KBM-7 (cell line): ENCODE measurements at regions not wholly inside any gene's neighbourhood (a gene's known extent, or its start where the extent isn't known, plus 50 kb on each side); places are given as distances from the start of the nearest gene placed in this dataset.
"Not testable (repeated sequence)": the region's sequence is repeated elsewhere in the genome, so short reads cannot be mapped to it uniquely, and the experiment has no call there.

Source experiments
- DNase-seq: peaks from one replicate; pipeline ENCODE4 v3.0.0-alpha.2; 2015
- in situ Hi-C: fragments of 300-500 bp; cut with MboI; formaldehyde crosslinking; loops from 2 replicates; pipeline ENCODE4 v1.14.3; 2020; ENCODE audit warnings: low sequenced_read_pairs, low pct_unique_long_range_greater_than_20kb, mixed read lengths

DNA sequence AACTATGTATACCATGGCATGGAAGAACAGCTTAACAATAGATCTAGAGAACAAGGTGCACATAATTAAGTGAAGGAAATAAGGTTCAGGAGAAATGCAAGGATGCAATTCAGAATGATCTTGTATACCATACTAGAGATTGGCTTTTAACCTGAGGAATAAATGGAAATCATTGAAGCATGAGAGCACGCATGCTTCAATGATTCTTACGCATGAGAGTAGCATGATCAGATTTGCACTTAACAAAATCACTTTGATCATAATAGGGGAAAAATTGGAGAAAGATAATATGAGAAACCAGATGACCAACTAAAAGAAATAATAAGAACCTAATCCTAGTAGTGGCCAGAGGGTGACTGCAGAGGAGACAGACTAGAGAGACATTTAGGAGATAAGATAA is 133.3 kb upstream of the FSCB start:
- in situ Hi-C loops, result no loop called here
- no peak for DNase-seq

DNA sequence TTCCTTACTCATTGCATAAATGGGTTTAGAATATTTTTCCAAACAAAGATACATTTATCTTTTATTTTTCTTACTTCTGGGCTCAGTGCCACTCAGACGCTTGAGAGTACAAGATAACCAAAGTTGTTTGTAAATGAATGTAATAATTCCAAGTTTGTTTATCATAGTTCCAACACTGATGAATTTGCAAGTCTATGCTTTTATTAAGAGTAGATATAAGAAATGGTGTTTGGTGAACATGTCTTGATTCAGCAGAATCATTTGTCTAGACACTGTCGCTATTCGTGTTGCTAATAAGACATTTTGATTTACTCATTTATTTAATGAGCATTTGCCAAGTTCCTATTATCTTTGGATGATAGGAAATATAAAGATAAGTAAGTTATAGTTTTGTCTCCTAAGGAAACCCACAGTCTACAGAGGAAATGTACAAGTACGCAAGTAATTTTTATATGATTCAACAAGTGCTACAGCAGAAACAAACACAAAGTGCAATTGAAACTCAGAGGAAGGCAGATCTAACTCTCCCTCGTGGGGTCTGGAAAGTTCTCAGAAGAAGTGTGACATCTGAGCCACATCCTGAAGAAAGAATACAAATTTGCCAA is 132.8 kb upstream of the FSCB start:
- in situ Hi-C loops, result no loop called here

DNA sequence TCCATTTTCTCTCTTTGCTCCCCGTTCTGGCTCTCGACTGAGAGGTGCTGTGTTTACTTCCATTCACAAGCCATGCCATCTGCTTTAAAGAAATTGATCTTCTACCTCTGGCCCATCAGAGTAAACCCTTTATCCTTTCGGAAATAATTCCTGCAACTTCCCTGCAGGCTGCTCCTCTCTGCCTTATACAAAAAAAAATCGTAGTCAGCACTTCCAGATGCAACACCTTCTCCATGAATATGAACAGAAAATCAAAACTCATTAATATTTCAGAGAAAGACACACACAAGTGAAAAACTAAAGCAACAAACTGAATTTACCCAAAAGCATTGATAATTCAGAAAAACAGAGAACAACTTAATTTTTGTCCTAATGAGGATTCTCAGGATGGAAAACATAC is 127.6 kb upstream of the FSCB start:
- DNase-seq, result no peak
- in situ Hi-C loops, result no loop called here

More for the DNA sequence above, 132.8 kb upstream of the FSCB start:
- no peak for DNase-seq

DNA sequence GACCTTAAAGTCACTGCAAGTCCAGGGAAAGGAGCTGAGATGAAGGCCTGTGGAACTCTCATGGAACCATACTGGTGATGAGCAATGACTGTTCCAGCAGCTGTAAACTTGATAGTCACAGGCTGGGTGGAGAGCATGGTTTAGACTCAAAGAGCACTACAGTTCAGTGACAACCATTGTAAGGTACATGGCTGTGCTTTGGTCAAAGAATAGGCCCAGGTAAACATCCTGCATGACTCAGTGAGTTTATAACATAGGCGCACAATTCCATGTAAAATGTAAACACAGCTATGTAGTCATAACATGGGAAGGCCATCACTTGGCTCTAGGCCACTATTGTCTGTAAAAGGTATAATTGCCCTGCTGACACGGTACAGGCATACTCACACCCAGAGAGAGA is 119.3 kb upstream of the FSCB start:
- no peak for DNase-seq
- in situ Hi-C loops, result no loop called here

DNA sequence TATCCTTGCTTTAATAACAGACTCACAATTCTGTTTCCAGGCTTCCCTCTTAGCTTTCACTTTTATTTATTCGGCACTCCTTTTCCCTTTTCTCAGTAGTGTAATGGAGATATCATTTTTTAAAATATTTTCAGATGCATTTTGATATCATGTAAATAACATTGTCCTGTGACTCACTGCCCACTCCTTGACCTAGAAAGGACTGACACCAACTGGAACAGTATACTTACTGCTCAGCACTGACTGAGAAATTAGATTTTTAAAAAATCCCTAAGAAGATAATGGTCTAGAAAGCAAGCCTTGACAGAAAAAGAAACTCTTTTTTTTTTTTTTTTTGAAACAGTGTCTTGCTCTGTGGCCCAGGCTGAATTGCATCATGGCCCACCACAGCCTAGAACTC is 118.0 kb upstream of the FSCB start:
- no peak for DNase-seq
- in situ Hi-C loops, result no loop called here

DNA sequence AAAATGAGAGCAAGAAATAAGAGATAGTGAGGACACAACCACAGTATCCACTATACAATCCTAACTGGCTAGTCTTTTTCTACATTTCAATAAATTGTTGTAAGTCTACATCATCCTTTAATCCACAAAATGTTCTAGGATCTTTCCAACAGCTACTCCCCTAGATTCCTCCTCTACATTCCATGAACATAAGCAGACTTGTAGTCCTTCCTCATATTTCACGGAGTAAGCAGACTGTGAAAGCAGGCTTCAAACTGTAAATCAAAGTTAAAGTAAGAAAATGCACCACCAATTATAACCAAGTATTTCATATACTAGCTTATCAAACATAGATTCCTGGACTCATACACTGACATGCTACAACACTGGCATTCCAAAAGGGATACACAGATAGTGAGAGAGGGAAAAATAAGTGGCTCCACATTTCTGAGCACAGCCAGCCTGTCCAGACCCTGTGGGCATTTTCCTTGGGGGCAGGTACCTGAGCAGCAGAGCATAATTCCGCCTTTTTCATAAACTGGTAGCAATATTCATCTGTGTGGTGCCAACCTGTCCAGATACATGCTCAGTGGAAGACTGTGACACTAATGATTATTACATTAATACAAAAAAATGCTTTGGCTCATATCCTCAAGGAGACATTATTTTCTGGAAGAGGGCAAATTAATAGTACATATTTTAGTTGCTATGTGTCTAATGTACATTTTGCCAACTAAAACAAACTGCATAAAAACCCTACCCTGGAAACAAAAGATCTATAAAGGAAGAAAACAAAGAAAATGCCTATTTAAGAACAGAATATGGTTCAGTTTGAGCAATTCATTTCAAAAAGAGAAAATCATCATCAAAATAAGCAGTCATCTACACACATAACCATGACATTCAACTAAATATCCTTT is 113.3 kb upstream of the FSCB start:
- in situ Hi-C loops, result no loop called here
- no peak for DNase-seq

DNA sequence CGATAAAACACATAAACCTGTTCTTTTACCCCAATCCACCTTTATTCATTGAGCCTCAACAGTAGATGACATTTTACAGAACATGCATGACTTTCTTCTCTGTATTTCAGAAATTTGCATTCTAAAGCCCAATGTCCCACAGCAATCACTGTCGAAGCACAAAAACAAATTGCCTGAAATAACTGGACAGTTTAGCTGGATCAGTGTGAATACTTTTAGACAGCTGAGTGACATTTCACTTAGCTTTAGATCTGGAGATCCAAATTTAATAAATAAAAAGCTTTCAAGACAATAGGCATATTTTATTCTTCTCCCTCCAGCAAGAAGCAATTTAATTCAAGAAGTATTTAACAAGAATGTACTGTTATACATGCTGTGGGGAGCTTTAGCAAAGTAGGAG is 109.1 kb upstream of the FSCB start:
- in situ Hi-C loops, result no loop called here
- DNase-seq, result no peak

DNA sequence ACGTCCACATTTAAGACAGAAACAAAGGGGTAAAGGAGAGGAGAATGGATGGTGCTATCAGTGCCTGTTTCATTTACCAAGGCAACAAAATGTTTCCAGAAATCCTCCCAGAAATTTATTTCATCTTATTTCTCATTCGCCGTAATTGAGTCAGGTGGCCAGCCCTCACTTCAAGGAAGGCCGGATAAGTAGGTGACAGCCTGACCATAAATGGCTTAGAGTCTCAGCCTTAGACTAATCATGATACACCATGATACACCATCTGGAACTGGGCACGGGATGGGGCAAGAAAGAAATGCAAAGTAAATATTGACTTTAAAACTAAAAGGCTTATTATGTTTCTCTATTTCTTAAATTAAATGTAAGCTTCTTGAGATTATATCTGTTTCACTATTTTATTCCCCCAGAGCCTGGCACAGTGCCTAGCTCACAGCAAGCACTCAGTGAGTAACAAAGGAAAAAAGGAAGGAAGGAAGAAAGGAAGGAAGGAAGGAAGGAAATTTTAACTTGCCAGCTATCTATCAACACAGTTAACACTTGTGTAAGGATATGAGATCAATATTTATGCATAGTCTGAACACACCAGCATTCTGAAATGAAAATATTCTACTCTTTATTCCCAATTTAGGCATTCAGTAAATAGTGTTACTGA is 106.1 kb upstream of the FSCB start:
- in situ Hi-C loops, result no loop called here

DNA sequence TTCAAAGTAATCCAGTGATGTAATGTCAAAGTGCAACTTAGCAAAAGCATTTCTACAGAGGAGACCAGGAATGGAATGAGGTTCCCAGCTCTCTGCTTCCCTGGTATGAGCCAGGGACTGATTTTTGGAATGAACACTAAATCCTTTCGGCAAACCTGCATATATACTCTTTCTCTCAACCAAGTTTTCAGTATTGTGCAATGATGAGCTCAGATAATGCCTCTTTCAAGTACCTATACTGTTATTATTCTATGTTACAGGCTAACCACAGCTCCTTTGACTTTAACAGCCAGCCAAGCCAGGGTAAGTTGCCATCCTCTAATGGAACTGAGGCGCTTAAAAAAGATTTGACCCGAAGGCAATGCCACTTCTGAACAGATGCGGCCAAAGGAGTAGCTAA is 104.9 kb upstream of the FSCB start:
- no peak for DNase-seq
- in situ Hi-C loops, result no loop called here

More for the DNA sequence above, 106.1 kb upstream of the FSCB start:
- no peak for DNase-seq

DNA sequence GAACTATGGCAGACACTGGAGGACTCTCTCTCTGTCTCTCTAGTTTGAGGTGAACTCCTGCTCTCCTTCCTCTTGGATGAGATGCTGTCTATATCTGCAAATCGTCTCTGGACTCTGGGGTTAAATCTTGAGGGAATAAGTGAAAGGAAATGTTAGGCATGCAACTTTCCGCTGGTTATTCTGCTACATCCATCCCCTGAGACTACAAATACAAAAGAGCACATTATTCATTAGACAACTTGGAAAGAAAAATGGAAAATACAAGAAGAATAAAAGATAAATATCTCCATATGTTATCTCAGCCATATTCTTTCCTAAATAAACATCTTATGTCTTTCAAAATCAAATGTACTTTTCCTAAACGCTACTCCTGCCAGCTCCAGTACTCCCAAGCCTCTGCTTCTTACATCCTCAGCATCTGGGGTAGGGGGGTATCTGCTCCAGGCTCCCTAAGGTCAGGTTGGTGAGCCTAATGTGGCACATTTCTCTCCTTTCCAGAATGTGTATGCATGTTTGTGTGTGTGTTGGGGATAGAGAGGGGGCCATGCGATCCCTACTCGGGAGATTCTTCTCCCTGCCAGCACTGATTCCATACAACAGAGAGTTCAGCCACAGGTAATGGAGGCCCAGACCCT is 102.9 kb upstream of the FSCB start:
- in situ Hi-C loops, result no loop called here
- DNase-seq, result no peak

DNA sequence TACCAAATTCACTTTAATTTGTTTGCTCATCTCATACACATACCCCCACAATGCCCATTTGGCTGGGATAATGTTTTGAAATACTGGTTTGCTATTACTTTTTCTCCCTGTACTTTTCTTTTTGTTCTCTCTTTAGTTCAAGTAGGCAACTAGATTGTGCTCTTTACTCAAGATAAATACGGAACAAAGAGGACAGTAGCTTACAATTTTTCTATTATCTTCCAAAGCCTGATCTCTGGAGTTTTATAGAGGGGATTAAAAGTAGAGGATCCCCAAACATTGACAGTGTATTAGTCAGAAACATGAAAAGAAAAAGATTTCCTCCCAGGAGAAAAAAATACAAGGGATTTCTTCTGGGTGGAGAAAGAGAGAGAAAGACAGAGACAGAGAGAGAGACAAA is 102.1 kb upstream of the FSCB start:
- DNase-seq, result no peak
- in situ Hi-C loops, result no loop called here

DNA sequence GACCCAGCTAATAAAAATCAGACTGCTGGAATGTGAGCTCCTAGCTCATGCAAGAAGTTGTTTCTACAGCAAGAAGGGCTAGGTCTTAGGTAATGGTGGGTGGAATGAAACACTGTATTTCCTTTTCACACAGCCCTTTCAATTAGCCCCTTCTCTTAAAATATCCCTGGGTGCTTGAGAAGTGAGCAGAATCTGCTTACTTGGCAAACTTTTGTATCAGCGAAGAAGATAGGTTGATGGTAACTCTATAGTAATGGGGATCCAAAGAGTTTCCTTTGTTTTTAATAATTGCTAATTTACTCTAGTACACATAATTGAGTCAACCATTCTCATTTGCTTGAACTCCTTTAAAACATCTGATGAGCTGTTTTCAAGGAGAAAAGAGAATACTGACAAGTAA is 100.6 kb upstream of the FSCB start:
- no peak for DNase-seq
- in situ Hi-C loops, result no loop called here

DNA sequence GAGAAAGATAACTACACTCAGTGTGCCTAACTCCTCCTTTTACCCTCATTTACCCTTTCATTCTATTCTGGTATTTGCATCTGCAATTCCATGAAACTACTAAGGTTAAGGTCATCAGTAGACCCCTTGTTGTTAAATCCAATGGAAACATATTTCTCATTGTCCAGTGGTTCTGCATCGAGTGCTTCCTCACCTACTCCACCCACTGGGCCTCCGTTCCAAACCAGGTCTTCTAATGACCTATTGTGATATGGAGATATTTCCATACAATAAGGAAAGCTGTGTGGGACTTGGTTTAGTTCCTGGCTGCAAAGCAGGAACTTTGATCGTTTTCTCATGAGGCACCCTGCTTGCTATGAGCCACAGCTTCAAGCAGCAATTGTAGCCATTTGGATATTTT is 99.5 kb upstream of the FSCB start:
- DNase-seq, result no peak
- in situ Hi-C loops, result no loop called here

DNA sequence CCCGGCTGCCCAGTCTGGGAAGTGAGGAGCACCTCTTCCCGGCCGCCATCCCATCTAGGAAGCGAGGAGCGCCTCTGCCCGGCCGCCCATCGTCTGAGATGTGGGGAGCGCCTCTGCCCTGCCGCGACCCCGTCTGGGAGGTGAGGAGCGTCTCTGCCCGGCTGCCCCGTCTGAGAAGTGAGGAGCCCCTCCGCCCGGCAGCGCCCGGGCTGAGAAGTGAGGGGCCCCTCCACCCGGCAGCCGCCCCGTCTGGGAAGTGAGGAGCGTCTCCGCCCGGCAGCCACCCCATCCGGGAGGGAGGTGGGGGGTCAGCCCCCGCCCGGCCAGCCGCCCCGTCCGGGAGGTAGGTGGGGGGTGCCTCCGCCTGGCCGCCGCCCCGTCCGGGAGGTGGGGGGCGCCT is 94.2 kb upstream of the FSCB start:
- DNase-seq, in situ Hi-C loops: not testable (repeated sequence)

DNA sequence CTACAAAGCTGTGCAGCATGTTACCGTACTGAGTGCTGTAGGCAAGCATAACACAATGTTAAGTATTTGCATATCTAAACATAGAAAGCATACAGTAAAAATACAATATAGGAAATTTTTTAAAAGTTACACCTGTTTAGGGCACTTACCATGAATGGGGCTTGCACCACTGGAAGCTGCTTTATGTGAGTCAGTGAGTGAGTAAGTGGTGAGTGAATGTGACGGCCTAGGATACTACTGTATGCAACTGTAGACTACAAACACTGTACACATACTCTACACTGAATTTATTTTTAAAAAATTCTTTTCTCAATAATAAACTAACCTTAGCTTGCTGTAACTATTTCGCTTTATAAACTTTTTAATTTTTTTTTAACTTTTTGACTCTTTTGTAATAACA is 82.1 kb upstream of the FSCB start:
- in situ Hi-C loops, result no loop called here
- no peak for DNase-seq

DNA sequence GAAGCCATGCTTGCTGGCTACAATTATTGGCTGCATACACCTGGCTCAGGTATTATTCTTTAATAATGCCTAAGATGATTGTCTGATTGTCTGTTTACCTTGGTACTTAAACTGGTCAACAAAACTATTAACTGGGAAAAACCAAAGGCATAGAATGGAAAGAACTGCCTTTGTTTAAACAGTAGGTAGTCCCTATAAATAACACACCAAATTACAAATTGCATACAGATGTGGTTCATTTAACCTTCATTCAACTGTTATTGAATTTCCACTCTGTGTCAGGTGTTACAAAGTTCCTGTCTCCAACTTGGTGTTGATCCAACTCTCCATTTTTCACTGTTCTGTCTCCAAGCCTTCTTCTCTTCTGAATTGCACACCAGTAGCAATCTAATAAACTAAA is 79.8 kb upstream of the FSCB start:
- DNase-seq, result no peak
- in situ Hi-C loops, result no loop called here

DNA sequence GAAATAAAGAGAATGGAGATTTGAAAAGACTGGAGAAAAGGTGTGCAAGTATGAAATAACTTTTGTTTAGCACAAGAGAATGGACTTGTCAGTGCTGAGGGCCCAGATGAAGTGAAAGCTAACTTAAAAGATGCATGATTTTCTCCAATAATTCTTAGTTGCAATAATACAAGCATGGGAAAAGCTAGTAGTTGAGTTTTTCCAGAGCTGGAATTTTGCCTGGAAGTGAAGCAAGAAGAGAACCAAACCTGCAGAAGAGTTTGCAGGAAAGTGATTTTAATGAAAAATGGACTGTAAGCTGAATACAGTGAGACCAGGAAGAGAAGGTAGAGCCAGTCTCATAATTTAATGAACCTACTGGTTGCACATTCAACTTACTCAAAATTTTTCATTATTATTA is 69.3 kb upstream of the FSCB start:
- in situ Hi-C loops, result no loop called here

DNA sequence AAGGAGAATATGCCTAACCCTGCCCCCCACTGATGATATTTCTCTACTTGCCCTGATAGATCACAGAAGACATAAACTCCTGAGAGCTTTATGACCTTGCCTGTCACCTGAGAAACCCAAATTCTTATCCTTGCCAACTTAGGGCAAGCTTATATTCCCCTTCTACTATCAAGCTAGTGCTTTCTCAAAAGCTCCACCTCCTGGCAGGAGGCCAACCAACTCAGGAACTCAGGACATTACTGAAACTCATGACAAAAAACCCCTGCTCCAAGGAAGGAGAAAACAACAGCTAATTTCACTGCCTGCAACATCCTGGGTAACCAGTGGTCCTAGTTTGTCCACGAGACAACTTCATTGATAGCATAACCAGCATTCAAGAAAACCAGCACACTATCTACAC is 60.9 kb upstream of the FSCB start:
- in situ Hi-C loops, result no loop called here
- DNase-seq, result no peak

More for the DNA sequence above, 69.3 kb upstream of the FSCB start:
- DNase-seq, result no peak

DNA sequence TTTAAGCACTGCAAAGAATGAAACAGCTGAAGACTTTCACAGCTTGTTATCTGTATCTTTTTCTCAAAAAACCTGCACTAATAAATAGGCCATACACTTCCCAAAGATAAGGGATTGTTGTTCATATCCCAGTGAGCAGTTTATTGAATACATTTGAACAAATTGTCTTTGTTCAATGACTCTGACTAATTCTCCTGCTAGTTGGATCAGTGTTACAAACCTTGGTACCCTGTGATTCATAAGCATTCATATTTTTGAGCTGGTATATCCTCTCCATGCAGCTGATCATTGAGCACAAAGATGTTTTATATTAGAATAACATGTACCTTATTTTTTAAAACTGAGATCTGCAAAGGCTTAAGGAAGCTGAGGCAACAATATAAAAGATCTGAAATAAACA is 58.9 kb upstream of the FSCB start:
- in situ Hi-C loops, result no loop called here
- DNase-seq, result no peak

DNA sequence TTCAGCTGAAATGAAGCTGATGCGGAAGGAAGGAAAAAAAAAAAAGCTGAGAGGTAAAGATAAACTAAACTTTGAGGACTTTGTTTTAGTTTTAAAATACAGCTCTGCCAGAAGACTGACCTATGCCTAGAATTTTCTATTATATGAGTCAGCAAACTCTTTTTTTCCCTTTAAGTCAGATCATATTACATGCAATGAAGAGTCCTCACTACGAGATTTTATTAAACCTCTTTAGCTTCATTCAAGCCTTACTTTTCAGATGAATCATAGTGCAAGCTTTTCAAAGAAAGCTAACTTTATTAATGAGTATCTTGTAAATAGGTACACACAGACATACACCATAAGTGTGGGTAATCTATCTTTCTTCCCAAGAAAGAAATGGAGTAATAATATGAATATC is 57.8 kb upstream of the FSCB start:
- in situ Hi-C loops, result no loop called here
- no peak for DNase-seq
